ENCODE measurements at regions not wholly inside any gene's neighbourhood (a gene's known extent, or its start where the extent isn't known, plus 50 kb on each side); places are given as distances from the start of the nearest gene placed in this dataset.

DNA sequence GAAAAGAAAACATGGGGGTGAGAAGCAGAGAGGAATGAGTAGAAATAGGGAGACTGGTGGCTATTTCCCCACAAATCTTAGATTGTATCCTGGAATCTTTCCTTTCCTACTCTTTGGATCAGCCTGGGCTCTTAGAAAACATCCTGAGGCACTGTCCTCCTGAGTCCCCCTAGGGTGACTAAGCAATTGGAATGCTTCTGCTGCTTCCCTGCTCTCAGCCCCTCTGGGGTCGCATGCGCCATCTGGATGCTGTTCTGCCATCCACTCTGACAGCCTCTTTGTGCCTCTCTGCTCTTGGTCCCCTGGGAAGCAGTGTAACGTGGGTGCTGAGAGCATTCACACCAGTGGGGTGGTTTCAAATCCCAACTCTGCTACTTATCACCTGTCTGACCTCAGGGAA is 443.0 kb downstream of the SIPA1L2 start:
- TF ChIP-seq POLR2A (IDR thresholded peaks at IDR 0.05) (no peak), EP300 (IDR thresholded peaks at IDR 0.05) (no peak)
- TF ChIP-seq, protein P1, sequence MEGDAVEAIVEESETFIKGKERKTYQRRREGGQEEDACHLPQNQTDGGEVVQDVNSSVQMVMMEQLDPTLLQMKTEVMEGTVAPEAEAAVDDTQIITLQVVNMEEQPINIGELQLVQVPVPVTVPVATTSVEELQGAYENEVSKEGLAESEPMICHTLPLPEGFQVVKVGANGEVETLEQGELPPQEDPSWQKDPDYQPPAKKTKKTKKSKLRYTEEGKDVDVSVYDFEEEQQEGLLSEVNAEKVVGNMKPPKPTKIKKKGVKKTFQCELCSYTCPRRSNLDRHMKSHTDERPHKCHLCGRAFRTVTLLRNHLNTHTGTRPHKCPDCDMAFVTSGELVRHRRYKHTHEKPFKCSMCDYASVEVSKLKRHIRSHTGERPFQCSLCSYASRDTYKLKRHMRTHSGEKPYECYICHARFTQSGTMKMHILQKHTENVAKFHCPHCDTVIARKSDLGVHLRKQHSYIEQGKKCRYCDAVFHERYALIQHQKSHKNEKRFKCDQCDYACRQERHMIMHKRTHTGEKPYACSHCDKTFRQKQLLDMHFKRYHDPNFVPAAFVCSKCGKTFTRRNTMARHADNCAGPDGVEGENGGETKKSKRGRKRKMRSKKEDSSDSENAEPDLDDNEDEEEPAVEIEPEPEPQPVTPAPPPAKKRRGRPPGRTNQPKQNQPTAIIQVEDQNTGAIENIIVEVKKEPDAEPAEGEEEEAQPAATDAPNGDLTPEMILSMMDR (IDR thresholded peaks at IDR 0.05): no peak
